Skin of body (tissue), 1 donor: ENCODE measurements at regions not wholly inside any gene's neighbourhood (a gene's known extent, or its start where the extent isn't known, plus 50 kb on each side); places are given as distances from the start of the nearest gene placed in this dataset.

Experiments
- DNase-seq: peaks from one replicate; lab custom pipeline; 2025; lab: John Stamatoyannopoulos, UW

DNA sequence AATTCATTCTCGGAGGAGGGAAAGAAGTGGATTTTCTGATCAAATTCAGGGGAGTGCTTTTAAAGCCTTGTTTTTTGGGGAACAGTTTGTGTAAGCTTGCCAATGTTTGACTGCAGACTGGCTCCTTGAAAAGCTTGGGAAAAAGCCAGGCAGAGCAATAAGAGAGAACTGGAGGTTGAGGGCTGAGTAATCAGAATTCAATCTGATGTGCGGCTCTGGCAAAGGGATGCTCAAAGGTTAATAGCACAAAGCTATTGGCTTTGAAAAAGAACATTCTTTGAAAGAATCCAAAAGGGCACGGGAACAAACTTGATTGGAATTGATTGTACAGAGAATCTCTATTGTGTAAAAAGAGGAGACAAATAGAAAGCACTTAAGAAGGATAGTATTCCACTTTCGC lies 279.3 kb downstream of the YTHDC2 start:
- no peak for DNase-seq

- DNase-seq: no peak
These were observed 281.5 kb downstream of the YTHDC2 start for GRCh38 chr5:113794981-113795380.

DNA sequence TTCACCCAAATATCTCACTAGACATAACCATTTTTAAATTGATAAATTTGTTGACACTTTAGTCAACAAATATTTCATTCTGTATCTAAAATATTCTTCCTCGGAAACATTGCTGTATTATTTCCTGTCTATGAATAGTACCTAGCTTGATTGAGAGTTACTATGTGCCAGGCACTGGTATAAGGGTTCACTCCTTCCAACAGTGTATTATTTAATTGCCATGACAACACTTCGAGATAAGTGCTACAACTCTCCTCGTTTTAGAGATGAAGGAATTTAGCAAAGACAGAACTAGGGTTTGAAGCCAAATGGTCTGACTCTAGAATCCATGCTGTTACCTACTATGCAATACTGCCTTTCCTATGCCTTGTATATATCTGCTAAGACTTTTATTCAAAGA lies 287.2 kb downstream of the YTHDC2 start:
- DNase-seq: no peak

DNA sequence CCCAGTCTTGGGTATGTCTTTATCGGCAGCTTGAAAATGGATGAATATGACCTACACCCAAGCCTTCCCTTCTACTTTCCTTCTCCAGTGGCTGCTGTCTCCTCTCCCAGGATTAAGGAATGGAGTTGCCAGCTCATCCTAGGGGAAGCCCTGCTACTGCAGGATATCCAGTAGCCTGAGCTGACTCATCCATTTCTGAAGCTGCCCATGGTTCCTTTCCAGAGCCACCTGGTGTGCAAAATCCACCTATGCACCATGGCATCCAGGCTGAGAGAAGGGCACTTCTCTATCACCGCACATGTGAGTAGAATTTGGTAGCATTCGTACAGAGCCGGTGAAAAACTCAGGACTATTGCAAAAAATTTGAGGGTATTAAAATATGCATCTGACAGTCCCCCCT lies 290.8 kb downstream of the YTHDC2 start:
- DNase-seq: no peak

DNA sequence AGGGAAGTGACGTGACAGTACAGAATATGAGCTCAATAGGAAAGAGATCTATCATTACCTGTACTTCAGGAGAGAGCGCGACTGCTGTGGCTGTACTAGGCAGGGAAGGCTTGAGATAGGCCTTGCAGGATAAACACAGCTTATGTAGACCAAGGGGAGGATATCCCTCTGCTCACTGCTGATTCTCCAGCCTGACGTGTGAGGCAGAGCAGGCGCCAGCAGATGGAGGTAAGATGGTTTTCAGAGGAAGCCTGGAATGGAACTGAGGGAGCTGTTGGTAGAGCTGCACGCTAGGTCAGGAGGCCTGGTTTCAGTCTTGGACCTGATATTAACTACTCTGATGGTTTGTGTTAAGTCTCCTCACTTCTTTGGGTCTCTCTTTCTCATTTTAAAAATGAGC lies 291.4 kb downstream of the YTHDC2 start:
- DNase-seq: no peak

DNA sequence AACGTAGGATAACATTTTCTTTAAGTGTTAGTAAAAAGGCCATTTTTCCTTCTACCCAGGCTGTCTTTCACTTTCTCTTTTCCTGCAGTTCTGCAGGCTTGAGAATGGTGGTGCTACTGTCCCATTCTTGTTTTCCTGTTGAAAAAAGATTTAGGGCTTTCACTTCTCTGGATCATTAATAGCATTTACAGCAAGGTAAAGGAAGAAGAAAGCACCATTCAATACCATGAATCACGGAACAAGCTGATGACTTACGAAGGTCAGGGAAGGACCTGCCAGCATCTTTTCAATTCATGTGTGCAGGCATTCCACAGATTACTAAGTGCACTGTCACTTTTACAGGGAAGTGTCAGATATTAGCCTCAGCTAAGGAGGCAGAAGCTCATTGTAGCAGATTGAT lies 292.8 kb downstream of the YTHDC2 start:
- DNase-seq: peak; percentile 20

GRCh38 chr5:113806904-113807303 lies 293.4 kb downstream of the YTHDC2 start:
- peak; percentile 18 for DNase-seq

- peak; percentile 88 for DNase-seq
These were observed 294.0 kb downstream of the YTHDC2 start for GRCh38 chr5:113807427-113807991.

DNA sequence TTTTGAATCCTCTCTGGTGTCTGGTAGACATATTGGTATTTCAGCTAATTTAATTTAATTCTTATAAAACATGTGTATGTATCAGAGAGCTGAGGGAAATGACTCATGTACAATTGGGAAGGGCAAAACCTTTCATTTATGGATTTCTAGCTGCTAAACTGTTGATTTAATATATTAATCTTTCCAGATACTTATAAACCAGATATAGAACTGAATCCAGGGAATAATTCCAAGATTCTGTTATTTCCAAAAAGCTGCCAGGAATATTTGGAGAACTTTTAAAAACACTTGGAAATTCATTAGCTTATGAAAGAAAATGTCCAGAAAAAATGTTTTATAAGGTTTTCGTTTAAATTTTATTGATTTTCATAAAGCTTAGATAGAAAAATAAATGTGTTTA lies 295.5 kb downstream of the YTHDC2 start:
- peak; percentile 61 for DNase-seq

GRCh38 chr5:113809626-113810025 lies 296.1 kb downstream of the YTHDC2 start:
- DNase-seq: peak; percentile 91

DNA sequence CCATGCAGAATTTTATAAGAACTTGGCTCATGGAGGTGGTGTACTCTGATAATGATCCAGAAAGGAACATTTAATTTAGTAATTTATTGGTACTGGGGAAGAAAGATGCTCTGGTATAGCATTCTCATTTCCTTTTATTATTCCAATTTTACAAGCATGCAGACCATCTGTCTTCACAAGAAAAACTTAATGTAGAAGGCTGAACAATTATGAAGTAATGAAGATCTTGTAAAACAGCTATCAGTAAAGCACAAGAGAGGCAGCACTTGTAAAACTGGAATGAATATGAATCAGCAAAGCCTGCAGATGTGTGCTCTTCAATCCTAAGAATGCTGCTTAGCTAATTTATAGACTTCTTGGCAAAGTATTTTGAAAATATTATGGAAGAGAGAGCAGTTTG lies 300.0 kb downstream of the YTHDC2 start:
- DNase-seq: peak; percentile 65

DNA sequence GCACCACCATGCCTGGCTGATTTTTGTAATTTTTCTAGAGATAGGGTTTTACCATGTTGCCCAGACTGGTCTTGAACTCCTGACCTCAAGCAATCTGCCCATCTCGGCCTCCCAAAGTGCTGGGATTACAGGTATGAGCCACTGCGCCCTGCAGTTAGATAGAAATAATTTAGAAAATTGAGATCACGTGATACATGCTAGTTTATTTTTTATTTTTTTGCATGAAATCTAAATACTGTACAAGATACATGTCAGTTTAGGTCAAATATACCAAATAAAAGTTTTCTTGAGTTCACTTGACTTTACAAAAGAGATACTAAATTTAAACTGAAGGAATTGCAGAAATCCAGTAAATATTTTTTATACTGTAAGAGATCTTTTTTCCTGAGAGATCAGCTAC lies 304.2 kb downstream of the YTHDC2 start:
- no peak for DNase-seq

GRCh38 chr5:113823696-113824095 lies 310.2 kb downstream of the YTHDC2 start:
- DNase-seq: no peak

DNA sequence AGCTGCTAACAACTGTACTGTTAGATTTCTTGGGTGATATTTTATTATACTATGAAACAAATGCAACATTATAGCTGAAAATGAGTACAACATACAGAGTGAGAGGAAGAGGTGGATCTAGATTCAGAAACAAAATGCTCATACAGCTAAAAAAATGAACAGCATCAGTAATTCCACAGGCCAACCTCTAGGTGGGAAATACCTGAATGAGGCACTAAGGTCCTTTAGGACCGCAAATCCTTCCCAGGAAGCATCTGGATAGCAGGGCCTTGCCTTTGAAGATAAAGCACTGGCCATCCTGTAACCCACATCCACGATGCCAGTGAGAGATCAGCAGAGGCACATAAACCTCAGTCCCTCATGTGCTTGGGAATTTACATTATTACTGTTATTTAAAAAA lies 310.8 kb downstream of the YTHDC2 start:
- DNase-seq: no peak

- DNase-seq: no peak
These were observed 311.7 kb downstream of the YTHDC2 start for GRCh38 chr5:113825176-113825575.

- no peak for DNase-seq
These were observed 333.4 kb downstream of the YTHDC2 start for GRCh38 chr5:113846941-113847340.

DNA sequence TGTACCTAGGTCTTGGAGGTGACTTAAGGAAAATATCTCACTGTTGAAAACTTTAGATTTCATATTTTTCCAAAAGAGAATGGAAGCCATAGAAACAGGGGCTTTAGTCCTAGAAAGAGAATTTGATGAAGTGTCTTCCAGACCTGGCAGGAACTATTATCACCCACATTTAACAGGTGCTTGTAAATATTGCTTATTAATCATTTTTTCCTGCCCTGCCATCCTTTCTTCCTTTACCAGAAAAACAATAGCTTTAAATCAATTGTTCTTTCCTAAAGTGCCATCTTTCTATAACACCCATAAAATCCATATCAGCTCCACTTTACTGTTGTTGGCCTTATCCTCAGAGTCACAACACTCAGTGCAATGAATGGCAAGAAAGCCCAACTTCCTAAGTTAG lies 350.9 kb downstream of the YTHDC2 start:
- DNase-seq: no peak

GRCh38 chr5:113866763-113867162 lies 353.3 kb downstream of the YTHDC2 start:
- DNase-seq: no peak

GRCh38 chr5:113869611-113870010 lies 356.1 kb downstream of the YTHDC2 start:
- DNase-seq: no peak

GRCh38 chr5:113871972-113872371 lies 358.5 kb downstream of the YTHDC2 start:
- no peak for DNase-seq

DNA sequence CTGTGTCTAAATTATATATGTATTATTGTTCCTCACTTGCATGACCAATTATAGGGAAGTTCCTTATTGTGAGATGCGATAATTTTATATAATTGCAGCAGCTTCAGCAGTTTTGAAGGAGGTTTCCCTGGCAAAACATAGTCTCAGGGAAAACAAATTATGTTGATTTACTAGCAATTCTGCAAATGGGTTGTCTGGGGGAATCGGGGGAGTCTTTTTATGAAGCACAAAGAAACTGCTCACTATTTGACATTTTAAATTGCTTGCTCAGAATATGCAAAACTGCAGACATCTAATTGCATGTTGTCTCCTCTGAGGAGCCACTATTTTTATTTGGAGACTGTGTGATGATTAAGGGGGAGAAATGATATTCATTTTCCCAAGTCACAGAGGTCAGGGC lies 361.6 kb downstream of the YTHDC2 start:
- DNase-seq: no peak

GRCh38 chr5:113891491-113891890 lies 378.0 kb downstream of the YTHDC2 start:
- no peak for DNase-seq

GRCh38 chr5:113896789-113897188 lies 383.3 kb downstream of the YTHDC2 start:
- no peak for DNase-seq

- peak; percentile 83 for DNase-seq
These were observed 384.3 kb downstream of the YTHDC2 start for GRCh38 chr5:113897748-113898147.
